NCI-H748 treated with DMSO at 0.1 percent for 48 hours (cell line): ENCODE measurements at regions not wholly inside any gene's neighbourhood (a gene's known extent, or its start where the extent isn't known, plus 50 kb on each side); places are given as distances from the start of the nearest gene placed in this dataset.

ENCODE experiments used
- DNase-seq: peaks from one replicate; lab custom pipeline; 2025; lab: John Stamatoyannopoulos, UW

DNA sequence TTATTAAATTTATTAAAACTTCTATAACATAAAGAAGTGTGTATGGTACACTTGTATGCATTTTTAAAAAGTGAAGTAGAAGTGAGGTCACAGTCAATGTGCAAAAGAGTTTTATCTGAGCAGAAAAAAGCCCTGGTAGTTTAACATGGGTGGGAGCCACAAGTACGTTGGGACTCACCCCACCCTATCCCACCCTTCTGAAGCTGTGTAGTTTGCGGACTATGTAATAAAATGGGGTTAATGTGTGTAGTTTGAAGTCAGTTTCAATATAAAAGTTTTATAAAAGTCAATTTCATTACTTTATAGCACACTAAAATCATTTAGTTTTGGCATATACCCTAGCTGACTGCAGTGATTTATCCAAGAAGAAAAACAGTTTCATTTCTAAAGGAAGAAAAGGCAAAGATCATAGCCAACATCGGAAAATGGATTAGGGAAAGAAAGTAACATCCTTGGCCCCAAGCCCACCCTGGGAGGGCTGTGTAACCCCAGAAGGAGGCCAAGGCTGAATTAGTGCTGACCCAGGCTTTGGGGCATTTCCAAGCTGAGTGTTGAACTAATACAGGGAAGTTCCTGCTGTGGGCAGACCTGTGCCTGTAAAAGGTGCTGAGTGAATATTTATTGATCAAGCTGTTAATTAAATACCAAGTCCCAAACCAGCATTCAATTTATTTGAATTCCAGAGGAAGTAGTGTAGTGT lies 398.6 kb upstream of the ADAMTSL1 start:
- no peak for DNase-seq

DNA sequence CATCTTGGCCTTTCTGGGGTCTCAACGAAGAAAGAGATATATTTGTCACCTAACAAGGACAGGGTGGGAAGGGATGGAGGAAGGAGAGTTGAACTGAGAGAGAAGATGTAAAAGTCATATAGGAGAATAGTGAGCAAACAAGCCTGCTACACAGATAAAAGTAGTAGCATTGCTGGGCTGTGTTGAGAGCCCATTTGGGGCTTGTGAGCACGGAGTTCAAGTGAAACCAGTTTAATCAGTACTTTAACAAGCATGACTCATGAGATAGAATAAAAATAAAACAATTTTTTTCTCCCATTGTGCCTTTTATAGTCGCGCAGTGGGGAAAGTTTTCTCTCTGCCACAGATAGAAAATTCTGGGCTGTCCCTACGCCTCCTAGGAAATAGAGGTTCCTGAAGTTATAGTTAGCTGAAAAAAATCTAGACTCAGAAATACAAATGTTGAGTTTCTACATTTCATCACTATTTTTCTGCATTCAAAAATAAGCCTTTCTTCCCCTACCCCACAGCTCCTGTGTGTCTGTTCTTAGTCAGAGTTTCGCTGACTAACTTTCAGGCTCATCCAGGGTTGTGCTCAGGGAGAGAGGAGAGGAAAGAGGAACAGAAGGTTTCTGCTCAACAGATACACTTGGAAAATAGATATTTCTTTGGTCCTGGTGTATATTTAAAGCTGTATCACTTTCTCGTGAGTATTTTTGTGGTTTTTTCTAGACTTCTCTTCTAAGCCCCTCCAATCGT lies 395.8 kb upstream of the ADAMTSL1 start:
- no peak for DNase-seq

DNA sequence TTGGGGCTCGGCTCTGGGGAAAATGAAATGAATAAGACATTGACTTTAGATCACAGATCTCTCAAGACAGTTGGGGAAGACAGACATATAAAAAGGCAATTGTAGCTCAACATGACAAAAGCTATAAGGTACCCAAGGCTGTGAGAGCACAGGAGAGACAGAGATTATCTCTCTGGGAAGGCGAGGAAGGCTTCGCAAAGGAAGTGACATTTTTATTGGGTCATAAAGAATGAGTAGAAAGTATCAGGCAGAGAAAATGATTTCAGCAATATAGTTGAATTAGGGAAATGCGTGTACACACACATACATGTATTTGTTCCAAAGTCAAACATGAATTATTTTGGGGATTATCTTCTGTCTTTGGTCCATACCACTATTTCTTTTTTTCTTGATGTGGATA lies 381.8 kb upstream of the ADAMTSL1 start:
- no peak for DNase-seq

DNA sequence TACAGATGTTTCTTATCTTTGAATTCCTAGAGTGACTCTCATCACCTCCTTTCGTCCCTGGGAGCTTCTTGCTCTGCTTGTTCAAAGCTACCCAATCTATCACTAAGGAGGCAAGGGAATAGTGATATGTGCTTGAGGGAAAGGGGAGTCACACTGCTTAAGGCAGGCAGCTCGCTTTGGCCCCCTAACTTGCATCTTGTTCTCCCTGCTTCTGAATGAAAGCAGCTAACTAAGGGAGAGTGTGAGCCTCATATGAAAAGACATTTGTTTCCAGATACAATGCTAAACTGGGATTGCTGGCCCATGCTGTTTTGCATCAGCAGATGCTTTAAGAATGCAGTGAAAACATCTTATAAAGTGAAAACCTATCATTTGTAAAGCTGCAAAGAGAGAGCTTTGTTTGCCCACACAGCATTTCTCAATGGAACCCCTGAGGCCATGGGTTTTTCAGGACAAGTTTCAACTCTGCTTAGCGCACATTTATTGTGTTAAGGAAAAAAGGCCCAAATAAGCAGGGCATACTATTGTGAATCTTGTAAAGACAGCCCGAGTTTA lies 367.9 kb upstream of the ADAMTSL1 start:
- DNase-seq: no peak

DNA sequence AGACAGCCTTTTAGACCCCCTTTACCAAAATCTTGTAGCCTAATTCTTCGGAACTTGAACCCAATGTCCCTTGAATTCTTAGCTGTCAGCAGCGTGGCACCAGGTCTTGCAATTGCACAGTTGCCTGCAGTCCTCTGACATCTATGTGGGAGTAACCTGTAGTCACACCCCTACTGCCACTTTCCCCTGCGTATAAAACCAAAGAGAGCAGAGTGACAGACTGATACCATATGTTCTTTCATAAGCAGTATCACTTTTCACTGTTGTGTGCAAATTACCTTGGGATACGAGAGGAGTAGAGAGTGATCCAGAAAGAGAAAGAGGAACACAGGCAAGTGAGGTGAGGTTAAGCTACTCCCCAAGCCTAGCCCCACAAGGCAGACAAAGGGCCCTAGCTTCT lies 364.3 kb upstream of the ADAMTSL1 start:
- no peak for DNase-seq

DNA sequence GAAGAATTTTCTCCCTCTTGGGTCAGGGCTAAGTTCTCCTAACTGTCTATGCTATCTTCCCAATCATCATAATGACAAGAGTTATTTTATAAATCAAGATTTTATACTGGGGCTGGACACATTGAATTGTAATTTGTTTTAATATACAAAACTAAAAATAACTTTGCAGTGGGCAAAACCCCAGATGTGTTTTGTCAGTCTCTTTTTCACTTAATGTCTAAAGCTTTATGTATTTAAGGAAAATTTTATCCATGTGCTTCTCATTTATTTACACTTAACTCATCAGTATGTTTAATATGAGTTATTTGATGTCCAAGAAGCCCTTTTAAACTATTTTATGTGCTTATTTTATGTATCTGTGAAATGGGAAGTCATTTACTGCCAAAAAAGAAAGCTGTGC lies 362.8 kb upstream of the ADAMTSL1 start:
- DNase-seq: no peak

DNA sequence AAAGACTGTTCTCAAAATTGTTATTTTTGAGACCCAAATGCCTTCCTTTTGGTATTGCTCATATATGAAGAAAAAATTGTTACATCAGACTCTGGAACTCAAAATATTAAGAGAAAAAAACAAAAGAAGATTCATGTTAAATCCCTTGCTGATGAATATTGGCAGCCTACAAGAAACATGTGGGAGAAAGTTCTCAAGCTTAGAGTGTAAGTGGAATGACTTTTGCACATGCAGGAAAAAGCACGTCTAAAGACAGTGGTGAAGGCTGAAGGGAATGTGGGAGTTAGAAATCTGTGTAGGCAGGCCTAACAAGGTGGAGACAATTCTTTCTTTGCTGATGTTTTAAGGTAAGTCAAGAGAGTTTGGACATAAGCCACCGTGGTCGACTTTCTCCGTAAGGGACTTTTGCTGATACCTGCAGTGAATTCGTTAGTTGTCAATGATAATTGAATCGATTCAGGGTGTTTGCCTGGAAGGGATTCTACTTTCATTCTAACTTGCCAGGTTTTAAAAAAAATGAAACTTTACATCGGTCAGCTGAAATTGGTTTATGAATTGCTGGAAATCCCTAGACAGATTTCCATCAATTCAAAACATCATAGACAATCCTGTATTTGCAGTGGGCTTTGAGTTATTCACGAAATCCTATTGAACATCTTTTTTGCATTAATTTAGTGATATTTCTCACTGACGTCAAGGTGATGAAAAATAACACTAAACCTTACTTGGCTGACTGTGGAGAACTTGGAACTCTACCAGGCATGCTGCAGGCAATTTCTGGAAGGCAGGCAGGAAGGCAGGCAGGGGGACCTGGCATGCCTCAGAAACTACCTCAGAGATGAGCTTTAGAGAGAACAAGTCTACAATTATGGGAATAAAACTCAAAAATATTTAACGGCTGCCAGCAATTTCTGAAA lies 359.1 kb upstream of the ADAMTSL1 start:
- no peak for DNase-seq

DNA sequence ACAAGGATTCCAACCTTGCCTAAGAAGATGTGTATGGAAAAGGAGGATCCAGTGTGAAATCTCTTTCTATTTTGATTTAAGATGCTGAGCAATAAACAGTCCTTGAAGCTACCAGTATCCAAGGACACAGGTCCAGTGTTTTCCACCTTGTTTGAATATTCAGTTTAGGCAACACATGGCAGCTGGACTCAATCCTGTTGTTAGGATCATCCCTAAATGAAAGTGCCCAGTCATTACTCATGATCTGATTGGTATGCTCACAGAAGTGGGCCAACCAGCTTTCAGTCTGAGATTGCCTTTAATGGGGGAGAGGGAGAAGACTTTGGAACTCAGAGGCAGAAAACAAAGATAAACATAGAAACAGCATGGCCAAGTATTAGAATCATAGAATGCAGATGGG lies 355.7 kb upstream of the ADAMTSL1 start:
- no peak for DNase-seq

DNA sequence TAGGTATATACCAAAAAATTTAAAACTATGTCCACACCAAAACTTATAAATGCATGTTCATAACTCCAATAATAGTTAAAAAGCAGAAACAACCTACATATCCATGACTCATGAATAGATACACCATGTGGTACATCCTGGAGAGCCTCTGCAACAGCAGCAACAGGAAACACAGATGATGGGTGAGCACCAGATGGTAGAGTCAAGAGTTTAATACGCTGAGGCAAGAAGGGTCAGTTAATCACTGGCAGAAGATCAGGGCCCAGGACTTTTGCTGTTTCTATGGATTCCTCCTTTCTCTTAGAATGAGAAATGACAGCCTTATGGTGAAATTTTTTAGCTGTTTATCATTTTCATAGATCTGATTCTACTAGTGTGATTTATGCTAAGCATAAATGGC lies 351.8 kb upstream of the ADAMTSL1 start:
- DNase-seq: no peak

DNA sequence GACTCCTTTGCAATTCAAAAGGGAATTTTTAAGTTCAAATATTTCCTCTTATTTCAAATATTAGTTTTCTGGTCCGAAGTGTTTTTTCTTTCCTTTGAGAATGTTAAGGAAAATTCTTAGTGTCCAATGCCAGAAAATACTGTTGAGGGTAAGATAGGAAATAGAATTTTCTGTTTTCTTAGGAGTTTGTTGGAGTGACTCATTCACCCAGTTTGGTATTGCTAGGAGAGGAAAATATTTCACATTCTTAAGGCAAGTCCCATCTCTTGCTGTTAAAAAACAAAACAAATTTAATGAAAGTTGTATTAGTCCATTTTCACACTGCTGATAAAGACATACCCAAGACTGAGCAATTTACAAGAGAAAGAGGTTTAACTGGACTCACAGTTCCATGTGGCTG lies 349.2 kb upstream of the ADAMTSL1 start:
- DNase-seq: no peak

DNA sequence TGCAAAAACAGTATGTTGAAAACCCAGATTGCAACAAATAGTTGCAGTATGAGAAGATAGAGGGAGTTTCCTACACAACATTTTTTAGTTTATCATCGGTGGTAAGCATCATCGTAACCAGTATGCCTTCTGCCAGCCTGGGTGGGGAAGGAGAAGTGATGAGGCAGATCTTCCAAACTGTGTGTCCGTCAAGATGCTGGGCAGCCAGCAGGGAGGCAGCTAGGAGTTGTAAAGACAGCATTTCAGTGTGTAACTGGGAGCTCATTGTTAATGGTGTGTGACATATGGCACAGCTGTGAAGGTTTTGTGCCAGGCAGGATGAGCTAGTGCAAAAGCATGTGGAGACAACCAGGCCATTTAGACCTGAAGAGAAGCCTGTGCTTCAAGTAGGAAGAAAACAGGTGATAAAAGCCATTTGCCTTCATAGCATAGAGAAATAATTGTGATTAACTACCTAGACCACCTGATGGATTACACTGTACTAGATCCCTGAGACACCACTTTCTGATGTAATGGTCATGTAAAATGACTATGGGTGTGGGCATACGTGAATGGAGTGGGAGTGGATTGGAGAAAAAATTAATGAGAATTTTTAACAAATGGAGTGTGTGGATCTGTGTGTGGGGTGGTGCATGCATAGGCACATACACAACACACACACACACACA lies 347.0 kb upstream of the ADAMTSL1 start:
- DNase-seq: no peak

DNA sequence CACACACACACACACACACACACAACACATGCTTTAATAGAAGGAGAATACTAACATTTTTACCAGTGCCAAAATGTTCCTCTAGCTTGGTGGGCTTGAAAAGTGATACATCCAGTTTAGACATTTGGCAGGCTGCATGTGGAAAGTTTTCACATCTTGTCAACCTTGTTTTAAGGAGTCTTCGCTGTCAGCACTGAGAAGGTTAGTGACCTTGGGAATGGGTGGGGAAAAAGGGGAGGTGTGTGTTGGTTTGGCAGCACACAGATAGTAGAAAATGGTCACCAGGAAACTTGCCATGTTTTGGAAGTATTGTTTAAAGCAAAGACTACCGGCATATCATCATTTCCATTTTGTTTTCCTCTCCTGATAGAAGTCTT lies 346.5 kb upstream of the ADAMTSL1 start:
- DNase-seq: no peak

DNA sequence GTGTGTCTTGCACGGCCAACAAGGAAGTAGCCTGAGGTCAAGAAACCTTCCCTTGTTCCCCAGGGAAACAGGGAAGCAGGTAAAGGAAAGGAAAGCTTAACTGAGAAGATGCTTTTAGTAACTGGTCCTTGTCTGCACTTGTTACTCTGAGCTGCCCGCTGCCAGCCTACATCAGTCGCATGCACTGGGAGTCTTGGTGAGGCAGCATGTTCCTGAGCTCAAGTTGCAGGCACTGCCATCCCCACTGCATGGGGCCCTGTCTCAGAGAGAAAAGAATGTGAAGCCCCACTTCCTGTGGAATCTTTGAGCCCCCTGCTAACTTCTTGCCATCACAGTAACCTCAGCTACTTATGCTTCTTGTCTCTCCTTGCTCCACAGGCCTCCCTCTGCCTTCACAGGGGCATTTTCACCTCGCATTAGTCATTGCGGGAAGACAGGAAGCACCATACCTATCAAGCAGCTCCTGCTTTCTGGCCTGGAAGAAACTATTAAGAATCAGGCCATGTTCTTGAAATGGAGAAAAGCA lies 344.1 kb upstream of the ADAMTSL1 start:
- DNase-seq: no peak

DNA sequence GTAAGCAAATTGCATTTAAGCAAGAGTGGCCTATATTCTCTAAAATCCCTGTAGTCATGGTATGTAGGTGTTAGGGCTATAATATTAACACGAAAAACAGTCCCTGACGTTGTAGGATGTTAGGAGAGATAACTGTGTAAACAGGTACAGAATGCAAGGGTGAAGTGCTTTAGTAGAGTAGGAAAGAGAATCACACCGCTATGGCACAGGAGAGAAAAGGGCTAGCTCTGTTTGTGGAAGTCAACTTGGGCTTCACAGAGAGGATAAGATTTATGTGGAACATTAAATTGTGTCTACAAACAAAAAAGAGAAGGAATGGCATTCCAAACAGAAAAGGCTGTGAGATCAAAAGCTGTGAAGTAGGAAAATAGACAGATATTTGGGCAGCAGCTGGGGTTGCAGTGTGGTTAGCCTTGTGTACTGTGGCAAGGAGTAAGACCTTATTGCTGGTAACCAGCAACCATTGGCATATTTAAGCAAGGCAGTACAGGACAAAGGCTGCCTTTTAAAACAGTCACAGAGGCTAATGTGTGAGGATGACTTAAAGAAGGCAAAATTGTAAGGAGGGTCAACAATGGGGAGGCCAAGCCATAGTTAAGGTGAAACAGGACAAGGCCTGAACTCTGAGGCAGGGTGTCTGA lies 337.5 kb upstream of the ADAMTSL1 start:
- DNase-seq: no peak

DNA sequence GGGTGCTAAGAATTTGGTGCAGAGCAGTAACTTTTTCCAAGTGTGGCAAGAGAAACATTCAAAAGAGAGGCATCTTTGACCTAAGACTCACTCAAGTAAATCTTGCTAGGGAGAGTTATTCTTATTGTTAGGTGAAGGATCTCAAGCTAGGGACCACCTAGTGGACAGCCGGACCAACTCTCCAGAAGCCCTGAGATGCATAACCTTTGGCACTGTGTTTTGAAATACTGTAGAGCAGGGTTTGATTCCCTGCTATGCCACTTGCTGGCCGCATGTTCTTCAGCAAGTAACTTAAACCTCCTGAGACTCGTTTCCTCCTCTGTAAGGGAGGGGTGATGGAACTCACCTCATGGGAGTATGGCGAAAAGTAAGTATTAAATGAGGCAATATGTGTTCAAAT lies 336.1 kb upstream of the ADAMTSL1 start:
- no peak for DNase-seq

DNA sequence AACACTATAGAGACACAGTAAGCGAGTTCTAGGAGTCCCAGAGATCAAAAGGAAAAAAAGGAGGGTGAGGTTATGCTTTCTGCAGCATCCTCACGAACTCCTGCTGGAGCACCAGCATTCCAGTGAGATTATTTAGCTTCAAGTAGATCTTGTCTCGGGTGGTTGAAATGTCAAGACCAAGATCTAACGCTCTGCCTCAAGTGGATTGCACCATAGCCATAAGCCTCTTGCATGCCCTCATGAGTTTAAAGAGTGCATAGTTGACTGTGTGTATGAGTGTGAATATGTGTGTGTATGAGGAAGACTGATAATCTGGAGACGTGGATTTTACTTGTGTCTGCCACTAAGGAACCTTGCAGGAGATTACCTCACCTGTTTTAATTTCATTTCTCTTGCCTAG lies 335.3 kb upstream of the ADAMTSL1 start:
- DNase-seq: no peak

DNA sequence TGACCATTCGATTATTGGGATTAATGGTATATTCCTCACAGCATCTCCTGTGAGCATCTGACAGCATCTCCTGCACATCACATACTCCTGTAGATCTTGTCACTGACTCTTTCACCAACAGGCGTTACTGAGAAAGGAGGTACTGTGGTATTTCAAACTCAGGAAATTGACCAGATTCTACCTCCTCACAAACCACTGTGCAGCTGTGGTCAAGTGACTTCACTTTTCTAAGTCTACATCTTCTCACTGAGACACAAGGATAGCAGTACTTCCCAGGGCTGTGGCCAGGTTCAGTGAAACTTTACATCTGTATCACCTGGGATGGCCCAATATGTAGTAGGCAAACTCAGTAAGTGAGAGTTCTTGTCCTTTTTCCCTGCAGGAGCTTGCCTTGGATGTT lies 332.3 kb upstream of the ADAMTSL1 start:
- DNase-seq: no peak

DNA sequence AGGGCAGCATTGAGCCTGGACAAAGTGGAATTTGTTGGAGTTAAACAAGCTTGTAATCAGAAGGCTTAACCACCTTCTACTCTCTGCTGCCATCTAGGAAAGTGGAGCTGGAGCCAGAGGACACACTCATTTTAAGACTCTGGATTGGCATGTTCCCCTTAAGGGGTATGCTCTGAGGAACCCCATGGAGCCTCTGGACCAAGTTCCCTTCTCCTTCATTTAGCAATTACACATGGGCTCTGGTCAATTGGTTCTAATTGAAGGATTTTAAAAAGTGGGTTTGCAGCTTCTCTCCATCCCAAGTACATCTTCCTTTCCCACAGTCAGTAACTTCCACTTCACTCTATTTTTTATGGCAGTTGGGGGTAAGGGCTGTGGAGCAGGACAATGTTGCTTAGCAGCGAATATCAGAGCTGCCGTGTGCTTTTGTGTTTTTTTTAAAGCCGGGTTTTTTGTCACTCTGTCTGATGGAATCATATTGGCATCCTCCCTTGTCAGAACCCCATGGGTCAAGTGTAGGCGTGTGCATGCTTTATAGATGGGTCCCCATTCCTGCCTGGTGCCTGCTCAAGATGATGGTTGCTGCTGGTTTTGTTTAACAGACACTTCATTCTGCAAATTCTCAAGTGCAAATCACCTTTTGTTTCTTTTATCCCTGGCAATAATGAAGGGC lies 330.7 kb upstream of the ADAMTSL1 start:
- no peak for DNase-seq

DNA sequence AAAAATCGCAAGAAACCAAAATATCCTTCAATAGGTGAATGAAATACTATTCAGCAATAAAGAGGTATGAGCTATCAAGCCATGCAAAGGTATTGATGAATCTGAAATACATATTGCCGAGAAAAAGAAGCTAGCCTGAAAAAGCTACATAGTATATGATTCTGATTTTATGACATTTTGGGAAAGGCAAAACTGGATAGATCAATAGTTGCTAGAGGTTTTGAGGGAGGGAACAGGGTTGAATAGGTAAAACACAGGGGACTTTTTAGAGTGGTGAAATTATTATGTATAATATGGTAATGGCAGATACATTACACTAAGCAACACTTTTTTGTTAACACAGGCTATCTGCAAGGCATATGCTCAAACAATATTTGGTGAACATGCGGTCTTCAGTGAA lies 327.6 kb upstream of the ADAMTSL1 start:
- DNase-seq: no peak

DNA sequence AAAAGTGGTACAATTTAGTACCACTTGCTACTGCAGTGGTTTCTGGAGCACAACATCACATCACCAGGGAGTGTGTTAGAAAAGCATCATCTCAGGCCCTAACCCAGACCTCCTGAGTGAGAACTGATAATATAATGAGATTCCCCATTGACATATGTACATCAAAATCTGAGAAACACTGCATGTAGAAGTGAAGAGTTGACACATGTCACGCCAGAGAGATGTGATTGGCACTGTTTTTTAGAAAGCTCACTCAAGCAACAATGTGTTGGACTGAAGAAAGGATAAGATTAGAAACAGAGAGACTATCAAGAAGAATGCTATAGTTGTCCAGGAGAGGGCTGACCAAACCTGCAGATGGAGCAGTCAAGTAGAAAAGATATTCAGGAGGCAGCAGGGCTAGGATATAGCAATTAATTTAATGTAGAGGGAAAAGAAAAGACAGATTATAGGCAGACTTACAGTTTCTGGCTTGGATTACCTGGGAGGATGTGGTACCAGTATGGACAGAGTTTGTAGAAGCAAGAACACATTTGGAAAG lies 324.4 kb upstream of the ADAMTSL1 start:
- no peak for DNase-seq
